HG03025 (cell line): ENCODE measurements at regions not wholly inside any gene's neighbourhood (a gene's known extent, or its start where the extent isn't known, plus 50 kb on each side); places are given as distances from the start of the nearest gene placed in this dataset.
A peak's percentile ranks its signal among the peaks of the same experiment; 100 is the strongest.
"Not testable (repeated sequence)": the region's sequence is repeated elsewhere in the genome, so short reads cannot be mapped to it uniquely, and the experiment has no call there.

Source experiments
- ATAC-seq: cut with Tn5 transposase; IDR thresholded peaks from one replicate; pipeline ENCODE4 v1.9.1; 2021; ENCODE audit warnings: mild to moderate bottlenecking, moderate library complexity; ENCODE audit not compliant: unreplicated experiment, low FRiP score

GRCh38 chr6:103018426-103018825 lies 1624.9 kb downstream of the GRIK2 start:
- ATAC-seq = no peak

DNA sequence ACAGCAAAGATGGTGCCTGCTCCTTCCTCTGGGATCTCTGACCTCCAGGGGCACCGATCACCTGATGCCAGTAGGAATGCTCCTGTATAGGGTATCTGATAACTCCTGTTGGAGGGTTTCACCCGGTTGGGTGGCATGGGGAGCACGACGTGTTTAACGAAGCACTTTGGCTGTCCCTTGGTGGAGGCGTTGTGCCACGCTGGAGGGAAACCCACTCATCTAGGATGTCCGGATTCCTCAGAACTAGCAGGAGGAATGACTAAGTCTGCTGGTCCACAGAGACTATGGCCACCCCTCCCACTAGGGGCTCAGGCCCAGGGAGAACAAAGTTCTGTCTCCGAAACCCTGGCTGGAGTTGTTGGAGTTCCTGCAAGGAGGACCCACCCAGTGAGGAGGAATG lies 1624.4 kb downstream of the GRIK2 start:
- ATAC-seq = no peak

DNA sequence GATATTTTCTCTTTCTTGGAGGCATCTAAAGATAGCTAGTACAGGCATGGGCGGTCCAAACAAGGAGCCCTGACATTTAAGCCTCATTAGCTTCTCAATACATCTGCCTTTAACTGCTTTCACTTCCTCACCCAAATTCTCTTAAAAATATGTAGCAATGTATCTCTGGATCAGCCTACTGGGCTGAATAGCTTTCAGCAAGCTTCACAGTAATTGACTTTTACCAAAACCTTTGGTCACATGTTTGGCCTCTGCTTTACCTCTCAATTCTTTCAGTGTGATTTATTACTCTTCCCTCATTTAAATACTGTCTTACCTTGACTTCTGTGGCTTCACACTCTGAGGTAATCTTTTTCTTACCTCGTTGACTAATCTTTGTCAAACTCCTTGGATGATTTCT lies 1618.1 kb downstream of the GRIK2 start:
- no peak for ATAC-seq

- no peak for ATAC-seq
Measured at GRCh38 chr6:103002282-103002681, 1608.8 kb downstream of the GRIK2 start.

- no peak for ATAC-seq
Measured at GRCh38 chr6:103001724-103002123, 1608.2 kb downstream of the GRIK2 start.

- no peak for ATAC-seq
Measured at GRCh38 chr6:103000688-103001087, 1607.2 kb downstream of the GRIK2 start.

- ATAC-seq = no peak
Measured at GRCh38 chr6:102995491-102995890, 1602.0 kb downstream of the GRIK2 start.

DNA sequence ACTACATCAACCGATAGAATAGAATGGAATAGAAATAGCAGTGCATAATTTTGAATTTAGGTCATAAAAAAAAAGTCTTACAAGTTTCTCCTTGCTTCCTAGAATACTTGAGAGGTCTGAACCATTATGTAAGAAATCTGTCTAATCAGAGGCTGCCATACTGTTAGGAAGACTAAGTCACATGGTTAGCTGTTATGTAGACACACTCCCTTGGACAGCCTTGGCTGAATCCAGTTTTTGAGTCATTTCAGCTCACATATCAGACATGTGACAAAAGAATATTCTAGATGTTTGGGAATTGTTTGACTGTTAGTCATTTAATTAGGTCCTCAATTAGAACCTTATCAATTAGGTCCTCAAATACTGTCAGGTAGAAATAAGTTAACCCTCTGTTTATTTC lies 1601.4 kb downstream of the GRIK2 start:
- no peak for ATAC-seq

GRCh38 chr6:102986086-102986485 lies 1592.6 kb downstream of the GRIK2 start:
- peak; percentile 98 for ATAC-seq

DNA sequence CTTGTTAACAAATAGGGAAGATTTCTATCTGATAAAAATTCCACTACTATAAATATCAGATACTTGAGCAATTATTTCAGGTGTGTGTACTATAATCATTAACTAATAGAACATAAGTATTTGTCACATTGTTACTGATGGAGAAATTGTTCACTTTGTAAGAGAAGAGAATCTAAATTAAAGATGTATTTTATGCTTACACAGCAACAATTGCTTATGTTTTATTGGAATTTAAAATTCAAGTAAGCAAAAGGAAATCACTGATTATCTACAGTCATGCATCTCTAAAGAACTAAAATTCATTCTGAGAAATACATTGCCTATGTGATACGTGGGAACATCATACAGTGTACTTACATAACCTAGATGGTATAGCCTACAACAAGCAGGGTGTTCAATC lies 1590.8 kb downstream of the GRIK2 start:
- ATAC-seq = no peak

DNA sequence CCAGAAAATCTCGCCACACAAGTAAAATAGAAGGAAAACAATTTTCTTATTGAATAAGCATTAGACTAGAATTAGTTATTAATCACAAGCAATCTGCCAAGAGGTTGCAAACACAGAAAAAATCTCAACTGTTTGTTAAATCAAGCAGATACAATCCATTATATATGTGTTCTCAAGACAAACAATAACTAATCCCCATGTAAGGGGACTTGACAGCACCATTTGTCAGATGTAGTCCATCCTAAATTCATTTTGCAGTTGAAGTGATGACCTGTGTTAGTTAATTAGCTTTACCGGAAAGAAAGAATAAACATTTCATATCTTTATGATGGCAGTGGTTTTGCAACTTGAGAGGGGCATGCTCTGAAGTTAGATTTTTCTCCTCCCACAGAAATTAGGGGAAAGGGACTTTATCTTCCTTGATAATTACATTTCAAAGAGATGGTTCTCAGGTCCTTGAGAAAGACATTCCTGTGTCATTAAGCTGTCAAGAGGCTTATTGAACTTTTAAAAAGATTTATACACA lies 1588.0 kb downstream of the GRIK2 start:
- no peak for ATAC-seq

GRCh38 chr6:102980951-102981350 lies 1587.4 kb downstream of the GRIK2 start:
- ATAC-seq = no peak

DNA sequence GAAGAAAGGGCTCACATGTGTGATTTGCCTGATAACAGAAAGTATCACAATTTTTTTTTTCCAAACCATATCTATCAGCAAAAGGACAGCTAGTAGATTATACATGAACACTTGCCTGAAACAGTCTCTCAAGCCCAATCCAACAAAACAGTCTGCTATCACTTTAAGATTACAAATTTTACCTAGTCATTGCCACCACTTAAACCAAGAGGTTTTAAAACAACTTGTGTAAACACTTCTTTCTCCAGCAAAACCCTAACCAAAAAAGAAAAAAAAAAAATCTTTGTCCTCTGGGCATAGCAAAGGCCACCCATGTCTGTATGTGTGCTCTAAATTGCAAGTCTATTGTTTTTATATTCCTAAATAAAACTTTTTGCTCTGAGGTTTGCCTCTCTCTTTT lies 1568.4 kb downstream of the GRIK2 start:
- ATAC-seq = no peak

DNA sequence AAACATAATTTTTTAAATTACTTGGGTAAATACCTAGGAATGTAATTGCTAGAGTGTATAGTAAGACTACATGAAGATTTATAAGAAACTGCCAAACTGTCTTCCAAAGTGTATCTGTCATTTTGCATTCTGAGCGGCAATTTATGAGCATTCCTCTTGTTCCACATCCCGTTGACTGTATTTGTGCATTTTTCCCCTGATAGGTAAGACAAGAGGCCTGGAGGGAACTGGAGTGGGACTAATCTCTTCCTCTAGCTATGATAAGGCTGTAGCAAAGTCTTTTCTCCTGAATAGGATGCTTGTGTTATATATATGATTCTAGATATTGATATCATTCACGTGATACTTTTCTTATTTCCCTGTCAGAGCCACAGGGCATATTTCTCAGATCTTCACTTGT lies 1557.5 kb downstream of the GRIK2 start:
- no peak for ATAC-seq

DNA sequence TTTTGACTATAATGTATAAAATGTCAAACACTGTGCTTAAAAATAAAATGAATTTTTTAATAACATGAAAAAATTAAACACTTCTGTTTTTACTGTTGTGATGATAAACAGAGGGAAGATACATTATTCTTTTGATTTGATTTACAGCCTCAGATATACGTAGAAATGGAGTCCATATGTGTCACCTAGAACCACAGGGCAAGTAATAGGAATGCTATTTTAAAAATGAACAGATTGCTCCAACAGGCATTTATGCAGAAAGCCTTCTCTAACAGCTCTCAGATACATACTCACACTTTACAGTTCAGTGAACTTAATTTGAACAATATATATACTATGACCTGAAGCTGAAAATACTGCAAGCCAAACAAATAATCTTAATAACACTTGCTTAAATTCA lies 1551.0 kb downstream of the GRIK2 start:
- ATAC-seq = no peak

GRCh38 chr6:102942206-102942605 lies 1548.7 kb downstream of the GRIK2 start:
- ATAC-seq = no peak

DNA sequence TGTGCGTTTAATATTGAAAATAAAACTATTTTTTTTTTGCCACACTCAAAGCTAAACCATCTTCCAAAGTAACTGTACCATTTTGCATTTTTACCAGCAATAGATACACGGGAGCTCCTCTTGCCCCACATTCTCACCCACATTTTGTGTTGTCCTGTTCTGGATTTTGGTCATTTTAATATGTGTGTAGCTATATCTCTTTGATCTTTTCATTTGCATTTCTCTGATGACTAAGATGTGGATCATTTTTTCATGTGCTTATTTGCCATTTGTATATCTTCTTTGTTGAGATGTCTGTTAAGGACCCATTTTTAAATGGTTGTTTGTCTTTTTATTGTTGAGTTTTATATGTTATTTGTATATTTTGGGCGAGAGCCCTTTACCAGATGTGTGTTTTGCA lies 1543.5 kb downstream of the GRIK2 start:
- no peak for ATAC-seq

DNA sequence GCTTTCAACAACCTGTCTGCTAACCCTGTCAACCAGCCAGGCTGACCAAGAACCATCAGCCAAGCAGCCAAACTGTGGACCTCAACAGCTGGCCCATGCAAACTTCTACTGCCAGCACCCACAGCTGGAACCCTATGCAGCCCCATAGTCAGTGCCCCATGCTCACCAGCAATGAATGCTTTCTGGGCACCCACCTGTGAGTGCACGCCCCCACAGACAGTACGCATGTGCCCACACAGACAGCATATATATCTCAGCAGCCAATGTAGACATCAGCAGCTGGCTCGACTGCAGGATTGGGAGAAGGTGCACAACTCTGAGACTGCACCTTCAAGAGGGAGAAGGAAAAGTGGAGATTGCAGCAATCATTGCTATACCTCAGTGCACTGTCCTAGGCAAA lies 1534.6 kb downstream of the GRIK2 start:
- no peak for ATAC-seq

- no peak for ATAC-seq
Measured at GRCh38 chr6:102918161-102918560, 1524.7 kb downstream of the GRIK2 start.

DNA sequence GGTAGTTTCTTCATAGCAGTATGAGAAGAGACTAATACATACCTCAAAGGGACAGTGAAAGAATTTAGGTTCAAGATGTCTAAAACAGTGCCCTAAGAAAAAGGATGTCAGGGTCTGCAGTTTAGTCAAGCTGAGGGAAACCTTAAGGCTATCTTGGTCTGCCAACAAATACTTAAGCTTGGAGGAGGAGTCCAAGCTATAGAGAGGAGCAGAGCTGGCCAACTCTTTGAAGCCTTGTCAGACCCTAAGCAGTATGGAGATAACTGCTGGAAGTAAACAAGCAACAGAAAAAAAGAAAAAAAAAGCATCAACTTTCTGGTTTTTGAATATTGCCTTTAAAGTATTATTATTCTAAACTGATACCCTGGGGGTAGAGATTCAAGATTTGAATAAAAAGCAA lies 1518.1 kb downstream of the GRIK2 start:
- ATAC-seq = no peak

GRCh38 chr6:102910701-102911139 lies 1517.2 kb downstream of the GRIK2 start:
- not testable (repeated sequence) for ATAC-seq

GRCh38 chr6:102907181-102907580 lies 1513.7 kb downstream of the GRIK2 start:
- ATAC-seq = no peak

DNA sequence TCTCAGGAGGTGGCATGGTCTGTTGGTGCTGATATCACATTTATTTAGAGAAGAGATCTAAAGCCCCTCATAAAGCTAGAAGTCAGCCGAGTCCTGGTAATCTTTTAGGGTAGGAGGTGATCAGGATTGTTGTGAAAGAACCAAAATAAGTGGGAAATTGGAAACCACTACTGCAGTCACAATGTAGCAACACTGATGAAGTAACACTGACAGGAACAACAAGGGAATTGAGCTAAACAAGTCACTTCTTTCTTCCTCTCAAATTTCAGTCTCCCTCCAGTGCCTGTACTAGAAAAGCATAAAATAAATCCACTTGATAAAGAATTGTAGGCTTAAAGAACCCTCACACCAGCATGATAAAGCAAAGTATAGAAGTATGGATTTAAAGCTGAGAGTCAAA lies 1509.0 kb downstream of the GRIK2 start:
- no peak for ATAC-seq
